ENCODE measurements at regions not wholly inside any gene's neighbourhood (a gene's known extent, or its start where the extent isn't known, plus 50 kb on each side); places are given as distances from the start of the nearest gene placed in this dataset.
"Not testable (repeated sequence)": the region's sequence is repeated elsewhere in the genome, so short reads cannot be mapped to it uniquely, and the experiment has no call there.

GRCh38 chr11:114801773-114802172 lies 123.4 kb downstream of the NXPE2 start:
- H3K27ac ChIP-seq (ENCODE audit: low read depth, low read length): no peak overlapping the region
- DNase-seq (ENCODE audit: insufficient read length, low spot score, missing footprints): no peak
- H3K9me3 ChIP-seq (ENCODE audit: low read depth, low read length): no peaks in the 10 kb centered on the region
- H3K4me1 ChIP-seq (ENCODE audit: insufficient read depth, low read length): no peaks in the 10 kb centered on the region
- H3K4me3 ChIP-seq (ENCODE audit: insufficient read depth, low read length): no peak overlapping the region
- no peaks in the 10 kb centered on the region for H3K27me3 ChIP-seq (ENCODE audit: insufficient read depth, low read length)
- H3K79me2 ChIP-seq (ENCODE audit: insufficient read depth, low read length): no peaks in the 10 kb centered on the region
- H2AFZ ChIP-seq (ENCODE audit: low read length): no peak overlapping the region
- H4K20me1 ChIP-seq (ENCODE audit: insufficient read depth, low read length): no peaks in the 10 kb centered on the region
- no peak overlapping the region for H3K4me2 ChIP-seq (ENCODE audit: insufficient read depth, low read length)
- TF ChIP-seq, protein P1, sequence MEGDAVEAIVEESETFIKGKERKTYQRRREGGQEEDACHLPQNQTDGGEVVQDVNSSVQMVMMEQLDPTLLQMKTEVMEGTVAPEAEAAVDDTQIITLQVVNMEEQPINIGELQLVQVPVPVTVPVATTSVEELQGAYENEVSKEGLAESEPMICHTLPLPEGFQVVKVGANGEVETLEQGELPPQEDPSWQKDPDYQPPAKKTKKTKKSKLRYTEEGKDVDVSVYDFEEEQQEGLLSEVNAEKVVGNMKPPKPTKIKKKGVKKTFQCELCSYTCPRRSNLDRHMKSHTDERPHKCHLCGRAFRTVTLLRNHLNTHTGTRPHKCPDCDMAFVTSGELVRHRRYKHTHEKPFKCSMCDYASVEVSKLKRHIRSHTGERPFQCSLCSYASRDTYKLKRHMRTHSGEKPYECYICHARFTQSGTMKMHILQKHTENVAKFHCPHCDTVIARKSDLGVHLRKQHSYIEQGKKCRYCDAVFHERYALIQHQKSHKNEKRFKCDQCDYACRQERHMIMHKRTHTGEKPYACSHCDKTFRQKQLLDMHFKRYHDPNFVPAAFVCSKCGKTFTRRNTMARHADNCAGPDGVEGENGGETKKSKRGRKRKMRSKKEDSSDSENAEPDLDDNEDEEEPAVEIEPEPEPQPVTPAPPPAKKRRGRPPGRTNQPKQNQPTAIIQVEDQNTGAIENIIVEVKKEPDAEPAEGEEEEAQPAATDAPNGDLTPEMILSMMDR (IDR thresholded peaks at IDR 0.05; ENCODE audit: extremely low read depth, low read depth, low read length): no peak
- no peaks in the 10 kb centered on the region for H3K36me3 ChIP-seq (ENCODE audit: insufficient read depth, low read length)

DNA sequence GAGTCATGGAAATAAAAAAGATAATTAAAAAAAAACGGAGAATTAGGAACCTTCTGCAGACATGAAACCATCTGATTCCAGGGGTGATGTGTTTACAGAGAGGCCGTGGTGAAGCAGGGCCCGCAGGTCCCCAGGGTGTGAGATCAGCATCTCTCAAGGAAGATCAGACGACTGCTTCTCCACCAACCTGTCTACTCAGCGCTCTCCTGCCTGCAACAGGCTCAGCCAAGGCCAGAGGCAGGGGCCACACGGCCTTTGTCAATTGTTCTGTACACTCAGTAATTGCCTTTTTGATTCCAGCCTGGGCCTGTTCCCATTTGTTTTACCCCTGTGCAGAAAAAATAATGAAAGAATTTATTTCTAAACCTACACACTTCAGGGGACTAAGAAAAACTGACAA lies 124.6 kb downstream of the NXPE2 start:
- H3K27ac ChIP-seq (ENCODE audit: low read depth, low read length): no peak overlapping the region
- H4K20me1 ChIP-seq (ENCODE audit: insufficient read depth, low read length): no peaks in the 10 kb centered on the region
- no peaks in the 10 kb centered on the region for H3K36me3 ChIP-seq (ENCODE audit: insufficient read depth, low read length)
- no peaks in the 10 kb centered on the region for H3K9me3 ChIP-seq (ENCODE audit: low read depth, low read length)
- no peak overlapping the region for H2AFZ ChIP-seq (ENCODE audit: low read length)
- H3K4me1 ChIP-seq (ENCODE audit: insufficient read depth, low read length): no peaks in the 10 kb centered on the region
- TF ChIP-seq, protein P1 (IDR thresholded peaks at IDR 0.05; ENCODE audit: extremely low read depth, low read depth, low read length): no peak
- DNase-seq (ENCODE audit: insufficient read length, low spot score, missing footprints): no peak
- no peaks in the 10 kb centered on the region for H3K79me2 ChIP-seq (ENCODE audit: insufficient read depth, low read length)
- H3K4me3 ChIP-seq (ENCODE audit: insufficient read depth, low read length): no peak overlapping the region
- no peak overlapping the region for H3K4me2 ChIP-seq (ENCODE audit: insufficient read depth, low read length)
- no peaks in the 10 kb centered on the region for H3K27me3 ChIP-seq (ENCODE audit: insufficient read depth, low read length)

- DNase-seq (ENCODE audit: insufficient read length, low spot score, missing footprints): not testable (repeated sequence)
Measured at GRCh38 chr11:114805431-114805830, 127.1 kb downstream of the NXPE2 start.

DNA sequence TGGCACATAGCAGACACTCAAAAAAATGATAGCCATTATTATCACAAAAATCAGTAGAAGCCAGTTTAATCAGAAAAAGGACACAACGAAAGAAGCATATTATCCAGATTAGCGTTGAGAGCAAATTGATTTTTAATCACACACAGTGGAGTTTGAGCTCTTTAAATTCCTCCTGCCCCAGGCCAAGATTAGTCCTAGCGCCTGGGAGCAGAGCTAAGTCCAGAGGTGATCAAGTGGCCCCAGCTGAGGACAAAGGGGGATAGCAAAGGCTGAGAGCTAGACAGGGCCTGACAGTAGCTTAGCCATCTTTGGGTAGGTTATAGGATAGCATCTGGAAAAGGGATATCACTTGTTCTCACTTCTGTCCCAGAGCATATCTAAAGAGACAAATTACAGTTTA lies 133.6 kb downstream of the NXPE2 start:
- TF ChIP-seq, protein P1 (IDR thresholded peaks at IDR 0.05; ENCODE audit: extremely low read depth, low read depth, low read length): no peak
- H3K4me1 ChIP-seq (ENCODE audit: insufficient read depth, low read length): no peaks in the 10 kb centered on the region
- H4K20me1 ChIP-seq (ENCODE audit: insufficient read depth, low read length): no peaks in the 10 kb centered on the region

More at GRCh38 chr11:114805431-114805830, 127.1 kb downstream of the NXPE2 start:
- H3K4me2 ChIP-seq (ENCODE audit: insufficient read depth, low read length); H3K27ac ChIP-seq (ENCODE audit: low read depth, low read length); H3K79me2 ChIP-seq (ENCODE audit: insufficient read depth, low read length); H3K4me3 ChIP-seq (ENCODE audit: insufficient read depth, low read length); H4K20me1 ChIP-seq (ENCODE audit: insufficient read depth, low read length); H3K9me3 ChIP-seq (ENCODE audit: low read depth, low read length); H3K36me3 ChIP-seq (ENCODE audit: insufficient read depth, low read length); H3K4me1 ChIP-seq (ENCODE audit: insufficient read depth, low read length); H3K27me3 ChIP-seq (ENCODE audit: insufficient read depth, low read length); H2AFZ ChIP-seq (ENCODE audit: low read length): not testable (repeated sequence)

More for the DNA sequence above, 133.6 kb downstream of the NXPE2 start:
- Histone ChIP-seq H3K4me3 (ENCODE audit: insufficient read depth, low read length) (no peak overlapping the region), H3K9me3 (ENCODE audit: low read depth, low read length) (no peaks in the 10 kb centered on the region), H3K4me2 (ENCODE audit: insufficient read depth, low read length) (no peak overlapping the region), H3K27me3 (ENCODE audit: insufficient read depth, low read length) (no peaks in the 10 kb centered on the region), H2AFZ (ENCODE audit: low read length) (no peak overlapping the region), H3K79me2 (ENCODE audit: insufficient read depth, low read length) (no peaks in the 10 kb centered on the region), H3K36me3 (ENCODE audit: insufficient read depth, low read length) (no peaks in the 10 kb centered on the region), H3K27ac (ENCODE audit: low read depth, low read length) (no peak overlapping the region)
- no peak for DNase-seq (ENCODE audit: insufficient read length, low spot score, missing footprints)
